HG03066 (cell line): ENCODE measurements at regions not wholly inside any gene's neighbourhood (a gene's known extent, or its start where the extent isn't known, plus 50 kb on each side); places are given as distances from the start of the nearest gene placed in this dataset.
"Not testable (repeated sequence)": the region's sequence is repeated elsewhere in the genome, so short reads cannot be mapped to it uniquely, and the experiment has no call there.

ENCODE experiments used
- ATAC-seq: cut with Tn5 transposase; IDR thresholded peaks from one replicate; pipeline ENCODE4 v1.9.1; 2021; ENCODE audit warnings: low read depth; ENCODE audit not compliant: unreplicated experiment

DNA sequence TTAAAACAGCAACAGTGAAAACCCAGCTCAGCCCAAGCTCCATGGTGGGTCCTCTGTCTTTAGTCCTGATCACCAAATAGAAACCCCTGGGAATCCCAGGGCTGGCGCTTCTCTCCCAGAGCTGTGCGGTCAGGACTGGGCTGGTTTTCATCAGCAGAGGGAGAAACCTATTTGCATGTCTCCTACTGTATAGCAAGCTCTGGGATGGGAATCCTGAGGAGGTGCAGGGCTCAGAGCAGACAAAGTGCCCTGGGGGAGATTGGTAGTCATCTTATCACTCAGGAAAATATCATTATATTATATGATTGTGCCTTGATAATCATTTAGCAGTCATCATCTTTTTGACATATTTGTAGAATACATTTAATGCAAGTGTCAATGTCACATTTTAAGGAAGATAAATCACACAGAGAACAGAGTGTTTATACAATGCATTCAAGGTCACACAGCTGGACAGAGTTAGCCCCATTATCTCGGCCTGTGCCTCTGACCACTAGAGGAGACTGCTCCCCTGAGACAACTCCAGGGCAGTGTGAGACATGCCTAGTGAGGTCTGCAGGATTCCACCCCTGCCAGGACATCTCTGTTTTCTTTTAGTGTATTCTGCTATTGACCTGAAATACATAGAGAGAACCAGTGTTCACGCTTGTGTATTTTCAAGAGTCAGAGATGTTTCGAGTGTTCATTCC lies 818.6 kb downstream of the TMEM121 start:
- ATAC-seq: not testable (repeated sequence)

DNA sequence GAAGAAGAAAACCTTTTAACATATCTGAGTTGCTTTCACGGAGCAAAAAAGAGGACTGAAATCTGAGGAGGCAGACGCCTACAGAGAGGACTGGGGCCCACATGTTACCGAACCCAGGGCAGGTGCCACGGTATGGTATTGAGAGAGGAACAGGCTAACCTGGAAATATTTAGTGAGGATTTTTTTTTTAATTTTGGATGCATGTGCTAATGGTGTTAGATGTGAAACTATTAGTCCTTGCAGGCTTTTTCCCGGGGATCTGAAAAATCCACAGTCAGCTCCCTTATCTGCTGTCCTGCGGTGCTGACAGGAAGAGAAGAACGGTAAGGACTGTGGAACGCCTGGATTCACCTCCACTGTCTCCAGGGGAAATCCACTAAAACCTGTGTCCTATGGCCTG lies 819.7 kb downstream of the TMEM121 start:
- ATAC-seq: no peak

DNA sequence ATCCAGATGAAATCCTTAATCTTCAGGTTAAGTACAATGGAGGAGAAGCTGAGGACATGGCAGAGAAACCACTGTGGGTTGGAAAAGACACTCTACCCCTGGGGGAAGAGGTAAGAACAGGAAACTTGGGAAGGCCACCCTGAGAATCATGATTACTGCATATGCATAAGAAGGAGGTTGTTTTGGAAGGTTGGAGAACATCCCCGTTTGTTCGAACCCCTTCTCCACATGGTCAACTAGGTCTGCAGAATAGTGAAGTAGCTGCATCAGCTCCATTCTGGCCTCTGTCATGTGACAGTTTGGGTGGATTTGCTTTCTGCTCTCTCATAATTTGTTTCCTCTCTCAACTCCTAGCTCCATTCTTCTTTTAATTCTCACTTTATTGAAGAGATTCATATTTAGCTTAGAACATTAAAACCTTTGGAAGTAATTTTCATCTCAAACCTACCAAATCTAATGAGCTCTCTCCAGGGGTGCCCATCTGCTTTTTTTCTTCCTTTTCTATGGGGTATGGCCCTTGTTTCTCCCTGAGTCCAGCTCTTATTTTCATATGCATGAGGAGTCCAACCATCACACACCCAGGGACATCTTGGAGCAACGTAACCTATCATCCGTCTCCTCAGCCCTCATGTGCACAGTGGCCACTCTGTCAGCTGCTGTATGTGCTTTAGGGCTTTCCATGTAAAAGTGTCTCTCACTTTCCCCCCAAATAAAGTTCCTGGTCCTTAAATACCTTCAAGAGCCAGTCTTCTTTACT lies 820.3 kb downstream of the TMEM121 start:
- no peak for ATAC-seq

DNA sequence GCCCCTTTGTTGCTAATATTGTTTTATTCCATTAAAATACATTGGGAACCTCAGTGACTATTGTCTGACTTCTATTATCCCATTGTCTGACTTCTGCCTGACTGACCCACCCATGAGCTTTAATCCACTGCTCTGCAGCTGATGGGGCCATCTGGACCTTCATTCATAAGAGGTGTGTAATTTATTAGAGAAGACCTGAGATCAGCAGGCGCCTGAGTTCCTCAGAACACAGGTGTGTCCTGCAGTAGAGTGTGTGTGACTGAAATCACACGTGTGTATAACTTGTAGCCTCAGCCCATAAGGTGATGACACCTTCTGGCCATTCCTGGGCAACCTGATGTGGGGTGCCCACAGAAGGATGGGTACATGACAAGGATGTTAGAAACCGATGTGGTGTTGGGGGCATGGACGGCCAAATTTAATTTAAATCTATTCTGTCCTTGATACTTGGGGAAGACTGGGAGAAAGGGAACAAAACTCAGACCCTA lies 821.0 kb downstream of the TMEM121 start:
- ATAC-seq: no peak

DNA sequence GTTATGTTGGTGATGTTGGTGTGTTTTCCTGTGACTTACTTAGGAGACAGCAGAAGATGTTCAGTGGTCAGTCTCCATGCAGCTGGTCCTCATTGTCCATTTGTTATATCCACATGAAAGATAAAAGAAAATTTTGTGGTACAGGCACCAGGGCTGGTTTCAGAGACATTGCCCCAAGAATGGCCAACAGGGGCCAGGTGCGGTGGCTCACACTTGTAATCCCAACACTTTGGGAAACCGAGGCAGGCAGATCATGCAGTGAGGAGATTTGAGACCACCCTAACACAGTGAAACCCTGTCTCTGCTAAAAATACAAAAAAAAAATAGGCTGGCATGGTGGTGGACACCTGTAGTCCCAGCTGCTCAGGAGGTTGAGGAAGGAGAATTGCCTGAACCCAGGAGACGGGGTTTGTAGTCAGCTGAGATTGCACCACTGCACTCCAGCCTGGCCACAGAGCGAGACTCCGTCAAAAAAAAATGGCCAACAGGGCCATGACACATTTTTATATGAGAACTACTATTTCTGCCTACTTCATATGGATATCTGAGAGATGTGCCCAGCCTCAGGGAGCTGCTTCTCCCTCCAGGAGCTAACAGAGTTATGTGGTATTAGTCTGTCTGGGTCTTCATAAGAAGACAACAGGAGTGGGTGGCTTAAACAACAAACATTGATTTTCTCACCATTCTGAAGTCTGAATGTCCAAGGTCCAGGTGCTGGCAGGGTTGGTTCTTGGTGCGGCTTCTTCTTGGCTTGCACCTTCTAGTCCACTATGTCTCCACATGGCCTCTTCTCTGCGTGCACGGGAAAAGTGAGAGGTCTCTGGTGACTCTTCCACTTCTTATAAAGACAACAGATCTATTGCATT lies 821.7 kb downstream of the TMEM121 start:
- ATAC-seq: no peak

DNA sequence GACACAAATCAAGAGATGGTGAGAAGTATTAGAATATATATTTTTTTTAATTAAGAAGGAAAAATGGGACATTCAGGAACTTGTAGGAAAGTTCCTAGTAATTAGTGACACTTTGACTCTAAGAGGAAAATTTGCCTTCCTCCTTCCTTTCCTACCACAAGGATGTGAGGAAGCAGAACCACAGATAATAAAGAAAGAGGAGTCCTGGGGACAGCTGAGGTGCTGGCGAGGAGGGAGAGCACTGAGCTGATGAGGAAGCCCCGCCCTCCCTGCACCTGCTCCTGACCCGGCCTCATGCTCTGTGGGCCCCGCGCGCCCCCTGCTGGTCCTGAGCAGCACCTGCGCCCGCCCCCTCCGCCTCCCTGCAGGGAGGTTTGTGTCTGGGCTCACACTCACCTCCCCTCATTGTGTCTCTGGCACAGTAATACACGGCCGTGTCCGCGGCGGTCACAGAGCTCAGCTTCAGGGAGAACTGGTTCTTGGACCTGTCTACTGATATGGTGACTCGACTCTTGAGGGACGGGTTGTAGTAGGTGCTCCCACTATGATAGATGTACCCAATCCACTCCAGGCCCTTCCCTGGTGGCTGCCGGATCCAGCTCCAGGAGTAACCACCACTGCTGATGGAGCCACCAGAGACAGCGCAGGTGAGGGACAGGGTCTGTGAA lies 822.6 kb downstream of the TMEM121 start:
- not testable (repeated sequence) for ATAC-seq

DNA sequence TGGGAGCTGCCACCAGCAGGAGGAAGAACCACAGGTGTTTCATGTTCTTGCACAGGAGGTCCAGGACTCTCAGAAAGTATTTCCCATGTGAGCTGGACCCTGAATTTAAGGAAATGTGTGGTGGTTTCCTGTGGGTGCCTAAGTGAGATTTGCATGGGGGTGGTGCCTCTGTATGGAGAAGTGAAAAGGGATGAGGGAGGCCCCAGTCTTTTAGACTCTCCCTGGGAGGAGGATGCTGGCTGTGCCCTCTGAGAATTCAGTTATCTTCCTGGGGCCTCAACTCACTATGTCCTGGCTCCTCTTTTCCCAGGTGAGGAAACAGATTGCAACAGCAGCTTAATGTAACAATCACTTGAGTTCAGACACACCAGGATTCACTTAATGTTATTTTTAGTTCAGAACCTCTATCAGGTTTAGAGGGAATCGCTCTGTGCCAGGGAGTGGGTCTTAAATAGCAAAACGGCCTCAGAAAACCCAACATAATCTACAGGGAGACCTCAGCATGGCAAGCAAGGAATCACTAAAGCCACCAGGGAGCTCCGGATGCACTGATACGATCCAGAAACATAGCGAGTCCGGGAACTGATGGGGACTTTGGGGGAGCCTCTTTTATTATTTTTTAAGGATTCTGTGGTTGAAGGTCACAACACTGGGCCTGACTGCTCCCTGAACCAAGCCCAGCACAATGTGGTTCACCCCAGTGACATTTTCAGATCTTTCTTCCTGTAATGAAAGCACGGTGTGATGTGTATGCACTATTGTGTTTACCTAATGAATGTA lies 823.5 kb downstream of the TMEM121 start:
- not testable (repeated sequence) for ATAC-seq

DNA sequence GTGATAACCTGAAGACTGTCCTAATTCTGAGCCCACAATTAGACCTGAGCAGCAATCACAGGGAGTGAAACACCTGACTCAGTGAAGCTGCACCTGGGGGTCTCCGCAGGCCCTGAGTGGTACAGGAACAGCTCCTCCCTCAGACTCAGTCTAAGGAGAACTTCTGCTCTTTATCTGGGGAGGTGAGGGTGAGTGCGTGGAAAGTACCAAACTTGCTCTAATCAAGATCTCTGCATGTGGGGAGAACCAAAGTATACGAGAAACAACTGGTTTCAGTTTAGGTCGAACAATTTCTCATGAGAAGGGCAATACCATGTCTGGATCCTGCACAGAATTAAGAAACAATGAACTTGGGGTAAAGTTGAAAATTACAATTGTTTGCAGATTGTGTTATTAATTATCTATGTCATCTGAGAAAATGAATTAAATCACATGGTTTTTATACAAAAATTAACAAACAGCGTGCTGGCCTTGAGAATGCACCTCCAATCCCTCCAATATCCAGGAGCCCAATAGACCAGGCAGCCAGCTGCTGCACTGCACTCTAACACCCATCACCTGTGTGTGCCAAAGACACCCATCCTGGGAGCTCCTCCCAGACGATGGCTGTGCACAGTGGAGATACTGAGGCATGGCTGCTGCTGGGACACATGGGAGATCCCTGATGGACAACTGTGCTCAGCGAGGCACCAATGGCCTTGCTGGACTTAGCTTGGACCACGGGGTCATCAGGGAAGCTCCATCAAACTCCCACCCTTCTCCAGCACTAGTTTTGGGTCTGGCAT lies 828.8 kb downstream of the TMEM121 start:
- not testable (repeated sequence) for ATAC-seq

DNA sequence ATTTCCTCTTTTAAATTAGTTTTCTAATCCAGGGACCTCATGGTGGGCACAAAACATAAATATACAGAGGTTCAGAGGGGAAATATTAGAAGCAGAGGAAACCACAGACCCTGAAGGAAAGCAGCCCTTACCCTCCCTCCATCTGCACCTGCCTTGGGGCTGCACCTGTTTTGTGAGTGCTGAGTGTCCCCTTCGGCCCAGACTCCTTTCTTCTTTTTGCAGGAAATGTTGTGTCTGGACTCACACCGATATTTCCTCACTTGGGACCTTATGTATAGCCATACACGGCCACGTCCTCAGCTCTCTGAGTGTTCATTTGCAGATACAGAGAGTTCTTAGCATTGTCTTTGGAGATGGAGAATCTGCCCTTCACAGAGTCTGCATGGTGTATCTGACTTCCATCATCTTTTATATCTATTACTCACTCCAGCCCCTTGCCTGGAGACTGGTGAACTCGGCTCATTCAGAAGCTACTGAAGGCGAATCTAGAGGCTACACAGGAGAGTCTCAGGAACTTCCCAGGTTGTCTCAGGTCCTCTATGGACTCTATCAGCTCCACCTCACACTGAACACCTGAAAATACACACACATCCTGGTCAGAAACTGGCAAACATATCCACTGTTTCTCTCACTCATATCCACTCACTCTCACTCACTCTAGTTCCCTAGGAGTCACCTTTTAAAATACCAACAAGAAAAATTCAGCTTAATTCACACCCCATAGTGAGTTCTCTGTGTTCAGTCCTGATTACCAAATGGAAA lies 829.7 kb downstream of the TMEM121 start:
- not testable (repeated sequence) for ATAC-seq

DNA sequence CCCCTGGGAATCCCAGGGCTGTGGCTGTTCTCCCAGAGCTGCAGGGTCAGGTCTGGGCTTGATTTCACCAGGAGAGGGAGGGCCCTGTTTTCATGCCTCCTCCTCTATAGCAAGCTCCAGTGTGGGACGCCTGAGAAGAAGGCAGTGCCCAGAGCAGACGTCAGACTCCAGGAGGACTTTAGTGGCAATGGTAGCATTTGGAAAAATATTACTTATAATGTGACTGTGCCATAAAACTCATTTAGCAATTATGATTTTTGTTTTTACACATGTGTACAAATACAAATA lies 830.2 kb downstream of the TMEM121 start:
- ATAC-seq: not testable (repeated sequence)

DNA sequence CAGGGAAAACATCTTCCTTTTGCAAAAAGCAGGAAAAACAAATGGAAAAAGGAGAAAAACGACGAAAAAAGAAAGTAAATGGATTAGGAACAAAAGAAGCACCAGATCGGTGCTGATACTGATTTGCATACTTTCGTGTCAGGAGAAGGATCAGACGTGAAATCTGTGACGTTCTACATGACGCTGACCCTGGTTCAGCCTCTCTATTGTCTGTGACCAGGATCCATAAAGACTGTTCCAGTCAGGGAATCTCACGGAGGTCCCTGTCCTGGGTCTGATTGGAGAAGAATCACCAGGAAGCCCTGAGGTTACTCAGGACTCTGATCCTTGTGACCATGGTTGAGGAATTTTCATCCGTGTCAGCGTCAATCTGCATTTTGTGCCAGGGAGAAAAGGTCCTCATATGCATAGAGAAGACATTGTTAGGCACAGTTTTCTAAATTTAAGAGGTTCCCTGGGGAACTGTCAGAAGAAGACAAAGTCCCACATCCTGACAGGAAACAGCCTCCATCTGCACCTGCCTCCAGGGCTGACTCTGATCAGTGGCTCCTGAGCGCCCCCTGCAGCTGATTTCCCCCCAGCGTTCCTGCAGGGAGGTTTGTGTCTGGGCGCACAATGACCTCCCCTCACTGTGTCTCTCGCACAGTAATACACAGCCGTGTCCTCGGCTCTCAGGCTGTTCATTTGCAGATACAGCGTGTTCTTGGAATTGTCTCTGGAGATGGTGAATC lies 832.9 kb downstream of the TMEM121 start:
- not testable (repeated sequence) for ATAC-seq

DNA sequence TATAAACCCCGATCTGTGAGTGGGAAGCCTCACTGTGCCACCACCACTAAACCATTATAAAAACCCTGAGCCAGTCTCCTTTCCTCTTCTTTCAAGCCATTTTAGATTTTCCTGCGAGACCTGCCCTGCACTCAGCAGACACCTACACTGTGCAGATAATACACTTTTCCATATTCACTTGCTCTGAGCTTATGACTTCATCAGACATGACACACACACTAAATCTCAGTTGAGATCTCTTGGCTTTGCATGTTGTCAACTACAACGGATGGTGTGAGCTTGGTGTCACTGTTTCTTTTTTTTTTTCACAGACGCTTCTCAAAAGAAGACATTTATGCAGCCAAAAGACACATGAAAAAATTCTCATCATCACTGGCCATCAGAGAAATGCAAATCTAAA lies 839.0 kb downstream of the TMEM121 start:
- ATAC-seq: not testable (repeated sequence)

DNA sequence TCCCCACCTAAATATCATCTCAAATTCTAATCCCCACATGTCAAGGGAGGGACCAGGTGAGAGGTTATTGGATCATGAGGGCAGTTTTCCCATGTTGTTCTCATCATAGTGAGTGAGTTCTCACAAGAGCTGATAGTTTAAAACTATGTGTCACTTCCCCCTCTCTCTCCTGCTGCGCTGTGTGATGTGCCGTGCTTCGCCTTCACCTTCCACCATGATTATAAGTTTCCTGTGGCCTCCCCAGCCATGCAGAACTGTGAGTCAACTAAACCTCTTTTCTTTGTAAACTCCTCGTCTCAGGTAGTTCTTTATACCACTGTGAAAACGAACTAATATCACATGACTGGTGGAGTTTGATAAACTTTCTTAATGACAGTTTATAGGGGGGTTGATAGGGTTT lies 839.5 kb downstream of the TMEM121 start:
- not testable (repeated sequence) for ATAC-seq

DNA sequence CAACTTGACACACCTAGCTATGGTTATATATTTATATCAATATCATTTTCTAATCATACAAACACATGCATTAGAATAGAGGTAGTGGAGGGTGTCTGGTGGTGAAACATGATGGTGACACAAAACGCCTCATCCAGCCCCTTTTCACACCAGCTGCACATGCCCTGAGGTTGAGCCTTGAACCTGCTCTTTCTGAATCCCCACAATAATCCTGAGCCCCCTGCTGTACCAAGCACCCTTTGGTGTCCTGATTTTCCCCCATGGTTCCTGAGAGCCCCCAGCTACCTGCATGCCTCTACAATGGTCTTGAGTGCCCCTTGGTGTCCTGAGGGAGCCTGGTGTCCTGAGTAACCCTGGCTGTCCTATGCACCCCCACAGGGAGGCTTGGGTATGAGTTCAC lies 840.6 kb downstream of the TMEM121 start:
- ATAC-seq: not testable (repeated sequence)

DNA sequence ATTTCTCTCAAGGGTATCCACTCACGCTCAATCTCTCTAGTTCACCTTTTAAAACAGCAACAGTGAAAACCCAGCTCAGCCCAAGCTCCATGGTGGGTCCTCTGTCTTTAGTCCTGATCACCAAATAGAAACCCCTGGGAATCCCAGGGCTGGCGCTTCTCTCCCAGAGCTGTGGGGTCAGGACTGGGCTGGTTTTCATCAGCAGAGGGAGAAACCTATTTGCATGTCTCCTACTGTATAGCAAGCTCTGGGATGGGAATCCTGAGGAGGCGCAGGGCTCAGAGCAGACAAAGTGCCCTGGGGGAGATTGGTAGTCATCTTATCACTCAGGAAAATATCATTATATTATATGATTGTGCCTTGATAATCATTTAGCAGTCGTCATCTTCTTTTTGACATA lies 843.1 kb downstream of the TMEM121 start:
- ATAC-seq: not testable (repeated sequence)

DNA sequence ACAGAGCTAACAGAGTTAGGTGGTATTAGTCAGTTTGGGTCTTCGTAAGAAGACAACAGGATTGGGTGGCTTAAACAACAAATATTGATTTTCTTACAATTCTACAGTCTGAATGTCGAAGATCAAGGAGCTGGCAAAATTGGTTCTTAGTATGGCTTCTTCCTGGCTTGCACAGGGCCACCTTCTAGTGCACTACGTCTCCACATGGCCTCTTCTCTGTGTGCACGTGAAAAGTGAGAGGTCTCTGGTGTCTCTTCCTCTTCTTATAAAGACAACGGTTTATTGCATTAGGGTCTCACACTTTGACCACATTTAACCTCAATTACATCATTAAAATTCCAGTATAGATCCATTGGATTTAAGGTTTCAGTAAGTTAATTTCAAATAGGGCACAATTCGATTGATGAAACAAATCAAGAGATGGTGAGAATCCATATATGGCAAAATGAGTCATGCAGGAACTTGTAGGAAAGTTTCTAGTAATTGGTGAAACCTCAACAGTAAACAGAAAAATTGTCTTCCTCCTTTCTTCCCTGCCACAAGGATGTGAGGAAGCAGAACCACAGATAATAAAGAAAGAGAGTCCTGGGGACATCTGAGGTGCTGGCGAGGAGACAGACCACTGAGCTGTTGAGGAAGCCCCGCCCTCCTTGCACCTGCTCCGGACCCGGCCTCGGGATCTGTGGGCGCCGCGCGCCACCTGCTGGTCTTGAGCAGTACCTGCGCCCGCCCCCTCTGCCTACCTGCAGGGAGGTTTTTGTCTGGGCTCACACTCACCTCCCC lies 846.7 kb downstream of the TMEM121 start:
- no peak for ATAC-seq

DNA sequence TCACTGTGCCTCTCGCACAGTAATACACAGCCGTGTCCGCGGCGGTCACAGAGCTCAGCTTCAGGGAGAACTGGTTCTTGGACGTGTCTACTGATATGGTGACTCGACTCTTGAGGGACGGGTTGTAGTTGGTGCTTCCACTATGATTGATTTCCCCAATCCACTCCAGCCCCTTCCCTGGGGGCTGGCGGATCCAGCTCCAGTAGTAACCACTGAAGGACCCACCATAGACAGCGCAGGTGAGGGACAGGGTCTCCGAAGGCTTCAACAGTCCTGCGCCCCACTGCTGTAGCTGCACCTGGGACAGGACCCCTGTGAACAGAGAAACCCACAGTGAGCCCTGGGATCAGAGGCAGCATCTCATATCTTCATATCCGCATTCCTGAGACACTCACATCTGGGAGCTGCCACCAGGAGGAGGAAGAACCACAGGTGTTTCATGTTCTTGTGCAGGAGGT lies 847.3 kb downstream of the TMEM121 start:
- not testable (repeated sequence) for ATAC-seq
